UCSD-AML1 (cell line): ENCODE measurements at regions not wholly inside any gene's neighbourhood (a gene's known extent, or its start where the extent isn't known, plus 50 kb on each side); places are given as distances from the start of the nearest gene placed in this dataset.

ENCODE experiments used
- DNase-seq: peaks from one replicate; lab custom pipeline; 2025; ENCODE audit not compliant: unreplicated experiment; lab: John Stamatoyannopoulos, UW

- DNase-seq = no peak
Observed at GRCh38 chr3:153596401-153596800, 434.4 kb downstream of the RAP2B start.

GRCh38 chr3:153599685-153600084, 437.7 kb downstream of the RAP2B start:
- DNase-seq = peak; percentile 17

GRCh38 chr3:153600896-153601295, 438.9 kb downstream of the RAP2B start:
- no peak for DNase-seq

- peak; percentile 32 for DNase-seq
Observed at GRCh38 chr3:153601374-153601853, 439.4 kb downstream of the RAP2B start.

- DNase-seq = no peak
Observed at GRCh38 chr3:153602801-153603200, 440.8 kb downstream of the RAP2B start.

- DNase-seq = no peak
Observed at GRCh38 chr3:153614140-153614539, 452.1 kb downstream of the RAP2B start.

GRCh38 chr3:153614563-153614962, 452.5 kb downstream of the RAP2B start:
- no peak for DNase-seq

GRCh38 chr3:153615863-153616262, 453.8 kb downstream of the RAP2B start:
- no peak for DNase-seq

- DNase-seq = no peak
Observed at GRCh38 chr3:153617463-153617862, 455.4 kb downstream of the RAP2B start.

- no peak for DNase-seq
Observed at GRCh38 chr3:153618176-153618575, 456.1 kb downstream of the RAP2B start.

GRCh38 chr3:153619268-153619667, 457.2 kb downstream of the RAP2B start:
- DNase-seq = no peak

GRCh38 chr3:153621953-153622352, 459.9 kb downstream of the RAP2B start:
- DNase-seq = no peak

GRCh38 chr3:153623834-153624233, 461.8 kb downstream of the RAP2B start:
- DNase-seq = no peak

GRCh38 chr3:153624310-153625030, 462.4 kb downstream of the RAP2B start:
- DNase-seq = peak; percentile 21

GRCh38 chr3:153625506-153625905, 463.5 kb downstream of the RAP2B start:
- DNase-seq = no peak

- no peak for DNase-seq
Observed at GRCh38 chr3:153626158-153626557, 464.1 kb downstream of the RAP2B start.

GRCh38 chr3:153628591-153628990, 466.6 kb downstream of the RAP2B start:
- DNase-seq = peak; percentile 22

- no peak for DNase-seq
Observed at GRCh38 chr3:153629148-153629547, 467.1 kb downstream of the RAP2B start.

- DNase-seq = no peak
Observed at GRCh38 chr3:153631102-153631501, 469.1 kb downstream of the RAP2B start.

GRCh38 chr3:153631664-153632063, 469.6 kb downstream of the RAP2B start:
- DNase-seq = no peak

GRCh38 chr3:153633407-153633806, 471.4 kb downstream of the RAP2B start:
- no peak for DNase-seq

- no peak for DNase-seq
Observed at GRCh38 chr3:153634683-153635082, 472.7 kb downstream of the RAP2B start.

GRCh38 chr3:153639631-153640030, 477.6 kb downstream of the RAP2B start:
- DNase-seq = no peak
